HG03064 (cell line): ENCODE measurements at regions not wholly inside any gene's neighbourhood (a gene's known extent, or its start where the extent isn't known, plus 50 kb on each side); places are given as distances from the start of the nearest gene placed in this dataset.

Experiments used
- ATAC-seq: cut with Tn5 transposase; IDR thresholded peaks from one replicate; pipeline ENCODE4 v1.9.1; 2021; ENCODE audit warnings: low read depth; ENCODE audit not compliant: unreplicated experiment

DNA sequence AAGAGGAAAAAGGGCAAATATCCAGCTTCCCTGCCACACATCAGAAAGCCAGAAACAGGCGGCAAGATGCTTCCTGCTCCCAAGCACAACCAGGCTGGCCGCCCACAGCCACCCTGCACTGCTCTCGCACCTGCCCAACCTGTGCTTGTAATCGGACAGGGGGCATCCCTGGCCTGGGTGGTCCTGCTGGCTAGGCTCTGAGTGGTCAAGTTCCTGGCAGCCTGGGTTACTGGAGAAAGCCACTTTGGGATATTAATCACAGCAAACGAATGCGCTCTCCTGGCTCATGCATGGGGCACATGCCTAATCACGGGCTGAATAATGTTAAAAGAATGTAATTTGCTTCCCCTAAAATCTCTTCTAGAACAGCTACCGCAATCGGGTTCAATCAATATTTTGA lies 442.4 kb downstream of the MCTP2 start:
- ATAC-seq = no peak

DNA sequence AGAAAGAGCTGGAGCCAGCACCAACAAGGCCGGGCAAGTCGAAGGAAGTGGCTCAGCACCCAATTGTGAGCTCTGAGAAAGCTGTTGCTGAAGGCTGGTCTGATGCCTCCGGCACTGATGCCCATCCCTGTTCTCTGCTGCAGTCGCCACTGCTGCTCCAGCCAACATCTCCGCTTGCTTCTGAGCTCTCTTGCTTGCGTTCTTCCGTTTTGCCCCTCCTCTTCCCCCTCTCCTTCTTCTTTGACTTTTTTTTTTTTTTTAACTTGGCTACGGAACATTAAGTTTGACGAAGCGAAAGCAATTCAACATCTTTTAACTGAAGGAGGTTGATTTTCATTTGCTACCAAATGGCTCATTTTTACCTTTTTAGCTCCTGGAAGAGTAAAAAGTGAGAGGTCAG lies 442.9 kb downstream of the MCTP2 start:
- ATAC-seq = no peak

DNA sequence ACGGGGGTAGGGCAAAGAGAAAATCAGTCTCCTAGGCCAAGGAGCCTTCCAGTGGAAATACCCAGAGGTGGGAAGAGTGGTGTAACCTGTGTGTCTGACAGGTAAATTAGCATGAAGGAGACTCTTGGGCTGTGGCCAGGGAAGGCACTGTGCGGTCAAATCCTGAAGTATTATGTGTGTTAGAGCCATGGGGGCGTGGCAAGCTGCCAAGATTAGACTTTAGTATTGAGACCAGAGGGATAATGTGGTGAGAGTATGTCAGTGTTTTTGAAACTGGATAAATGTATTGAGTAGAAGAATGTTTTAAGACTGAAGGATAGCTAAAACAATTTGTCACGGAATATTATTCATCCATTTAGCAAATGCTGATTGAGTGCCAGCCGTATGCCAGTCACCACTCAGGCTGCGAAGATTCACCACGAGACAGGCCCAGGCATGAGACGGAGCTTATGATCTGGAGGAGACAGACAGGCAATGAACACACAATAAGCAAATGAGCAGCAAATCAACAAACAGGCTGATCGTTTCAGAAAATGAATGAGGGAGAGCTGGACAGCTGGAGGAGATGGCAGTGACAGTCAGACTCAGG lies 445.9 kb downstream of the MCTP2 start:
- ATAC-seq = no peak

DNA sequence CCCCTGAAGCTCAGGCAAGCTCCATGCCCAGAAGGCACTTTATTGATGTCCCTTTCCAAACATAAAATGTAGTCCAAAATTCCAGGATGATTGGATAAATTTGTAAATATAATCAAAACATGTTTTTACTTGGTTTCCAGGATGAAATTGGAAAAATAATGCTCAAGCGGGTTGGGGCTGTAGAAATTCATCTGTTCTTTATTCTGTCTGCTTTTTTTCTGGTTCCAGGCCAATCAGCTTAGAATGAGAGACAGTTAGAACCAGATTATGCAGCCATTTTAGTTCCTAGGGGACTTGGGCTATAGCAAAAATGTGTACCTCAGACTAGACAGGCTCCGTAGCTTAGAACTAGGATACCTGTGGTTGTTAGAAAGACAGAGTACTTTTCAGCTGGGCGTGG lies 450.8 kb downstream of the MCTP2 start:
- no peak for ATAC-seq

DNA sequence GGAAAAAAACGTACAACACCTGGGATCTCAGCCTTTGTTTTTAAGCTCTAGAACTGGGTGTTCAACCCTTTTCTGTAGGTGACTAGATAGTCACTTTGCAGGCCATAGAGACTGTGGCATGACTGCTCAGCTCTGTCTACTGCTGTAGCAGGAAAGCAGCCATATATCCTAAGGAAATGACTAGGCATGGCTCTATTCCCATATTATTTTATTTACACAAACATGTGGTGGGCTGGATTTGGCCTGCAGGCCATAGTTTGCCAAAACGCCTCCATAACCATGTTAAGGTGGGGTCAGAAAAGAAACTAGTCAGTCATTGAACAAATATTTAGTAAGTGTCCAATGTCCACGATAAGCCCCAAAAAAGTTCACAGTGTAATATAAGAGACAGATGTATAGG lies 452.5 kb downstream of the MCTP2 start:
- no peak for ATAC-seq

DNA sequence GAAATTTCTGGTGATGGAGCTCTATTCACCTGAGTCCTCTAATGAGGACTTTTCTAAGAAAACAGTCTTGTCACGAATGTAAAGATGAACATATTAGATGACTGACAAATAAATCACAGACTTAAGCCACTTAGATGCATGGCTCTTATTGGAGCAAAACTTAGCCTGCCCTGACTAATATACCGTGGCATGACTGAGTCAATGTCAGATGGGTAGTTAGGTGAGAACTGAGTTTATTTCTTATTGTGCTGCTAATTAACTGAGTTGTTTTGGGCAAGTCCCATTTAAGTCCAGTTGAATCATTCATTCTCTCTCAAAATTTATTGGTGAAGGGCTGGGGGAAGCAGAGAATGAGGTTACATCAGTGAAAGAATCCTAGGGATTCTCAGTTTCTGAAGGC lies 459.8 kb downstream of the MCTP2 start:
- ATAC-seq = no peak

DNA sequence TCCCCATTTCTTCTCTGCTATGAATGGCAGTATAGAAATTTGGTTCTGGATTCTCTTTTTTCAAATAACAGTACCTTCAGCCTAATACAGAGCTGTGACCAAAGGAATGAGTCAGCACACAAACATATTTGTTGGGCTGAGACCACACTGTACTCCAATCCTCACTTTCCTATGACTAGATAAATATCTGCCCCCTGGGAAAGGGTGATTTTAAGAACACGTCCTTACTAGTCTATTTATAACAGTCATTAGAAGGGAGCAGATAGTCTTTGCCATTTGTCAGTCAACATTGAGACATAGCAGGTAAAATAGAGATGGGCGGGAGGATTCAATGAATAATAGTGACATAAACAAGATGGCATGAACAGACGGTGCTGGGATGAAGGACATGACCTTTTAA lies 461.3 kb downstream of the MCTP2 start:
- ATAC-seq = no peak

DNA sequence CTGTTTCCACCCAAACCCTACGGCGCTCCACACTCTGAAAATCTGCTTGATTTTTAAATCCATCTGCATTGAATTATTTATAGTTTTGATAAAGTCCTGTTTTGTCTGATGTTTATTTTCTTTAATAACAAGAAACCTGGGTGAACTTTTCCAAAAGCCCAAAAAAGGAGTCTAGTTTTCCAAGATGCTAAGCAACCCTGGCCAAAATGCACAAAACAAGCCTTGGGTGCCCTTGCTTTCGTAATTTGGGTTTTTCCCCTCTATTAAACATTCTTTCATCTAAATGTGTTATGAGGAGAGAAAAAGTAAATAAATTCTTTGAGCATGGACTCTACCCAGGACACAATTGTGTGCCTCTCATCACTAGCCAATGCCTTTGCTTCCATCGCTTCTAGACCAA lies 468.9 kb downstream of the MCTP2 start:
- no peak for ATAC-seq

- no peak for ATAC-seq
Measured at GRCh38 chr15:94701281-94701985, 470.1 kb downstream of the MCTP2 start.

GRCh38 chr15:94703596-94703995 lies 472.2 kb downstream of the MCTP2 start:
- no peak for ATAC-seq

DNA sequence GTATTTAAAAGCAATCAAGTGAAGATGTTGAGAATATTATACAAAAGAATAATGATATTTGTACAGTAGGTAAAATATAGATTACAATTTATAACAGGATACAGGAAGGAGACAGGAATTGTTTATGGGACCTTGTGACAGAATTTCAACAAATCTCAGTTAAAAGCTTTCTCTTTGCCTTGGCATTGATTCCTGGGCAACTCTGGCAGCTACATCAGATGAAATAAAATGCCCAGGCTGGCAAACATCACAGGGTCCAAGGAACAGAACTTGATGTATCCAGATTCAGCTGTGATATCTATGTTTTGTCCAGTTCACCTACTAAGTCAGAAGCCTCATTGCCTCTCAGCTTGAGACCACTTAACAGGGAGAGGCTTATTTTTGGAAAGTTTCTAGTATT lies 473.1 kb downstream of the MCTP2 start:
- no peak for ATAC-seq

- ATAC-seq = no peak
Measured at GRCh38 chr15:94704946-94705345, 473.6 kb downstream of the MCTP2 start.

- ATAC-seq = no peak
Measured at GRCh38 chr15:94709319-94709718, 478.0 kb downstream of the MCTP2 start.

- no peak for ATAC-seq
Measured at GRCh38 chr15:94722024-94722636, 490.8 kb downstream of the MCTP2 start.

- ATAC-seq = no peak
Measured at GRCh38 chr15:94723801-94724200, 492.4 kb downstream of the MCTP2 start.

DNA sequence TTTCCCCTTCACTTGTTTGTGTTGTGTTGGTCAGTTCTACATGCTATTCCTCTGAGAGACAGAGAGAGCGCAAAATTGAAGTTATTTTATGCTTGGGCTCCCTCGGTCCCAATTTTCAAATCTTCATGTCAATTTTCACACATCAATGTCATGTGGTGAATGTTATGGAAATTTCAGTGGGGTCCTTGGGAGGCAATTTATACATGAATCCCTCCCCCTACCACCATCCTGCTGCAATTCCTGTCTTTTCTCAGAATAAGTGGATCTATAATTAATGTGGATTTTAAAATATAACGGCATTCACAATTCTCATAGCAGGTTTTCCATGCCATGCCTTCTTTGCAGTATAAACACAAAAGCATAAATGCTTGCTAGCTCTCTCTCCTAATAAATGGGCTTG lies 499.9 kb downstream of the MCTP2 start:
- no peak for ATAC-seq

GRCh38 chr15:94734460-94734859 lies 503.1 kb downstream of the MCTP2 start:
- no peak for ATAC-seq

GRCh38 chr15:94736236-94736635 lies 504.9 kb downstream of the MCTP2 start:
- ATAC-seq = no peak

DNA sequence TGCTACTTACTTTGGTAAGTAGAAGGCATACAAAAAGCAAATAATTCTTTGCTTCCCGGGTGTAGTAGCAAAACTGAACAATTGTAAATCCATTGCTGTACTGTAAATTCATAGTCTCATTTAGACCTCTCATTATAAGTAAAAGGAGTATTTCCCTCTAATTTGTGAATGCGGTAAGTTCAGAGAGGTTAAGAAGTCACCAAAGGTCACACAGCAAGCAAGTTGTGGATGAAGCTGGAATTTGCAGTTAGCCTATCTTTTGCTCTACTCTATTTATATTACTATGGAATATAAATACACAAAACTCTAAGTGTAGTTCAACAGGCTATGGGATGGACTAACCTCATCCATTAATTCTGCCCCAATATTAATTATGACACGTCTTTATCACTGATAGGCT lies 508.3 kb downstream of the MCTP2 start:
- ATAC-seq = no peak

- ATAC-seq = no peak
Measured at GRCh38 chr15:94740469-94740868, 509.1 kb downstream of the MCTP2 start.

- no peak for ATAC-seq
Measured at GRCh38 chr15:94743668-94744067, 512.3 kb downstream of the MCTP2 start.

GRCh38 chr15:94744080-94744793 lies 512.9 kb downstream of the MCTP2 start:
- ATAC-seq = no peak
